ENCODE measurements at regions not wholly inside any gene's neighbourhood (a gene's known extent, or its start where the extent isn't known, plus 50 kb on each side); places are given as distances from the start of the nearest gene placed in this dataset.
"Not testable (repeated sequence)": the region's sequence is repeated elsewhere in the genome, so short reads cannot be mapped to it uniquely, and the experiment has no call there.

DNA sequence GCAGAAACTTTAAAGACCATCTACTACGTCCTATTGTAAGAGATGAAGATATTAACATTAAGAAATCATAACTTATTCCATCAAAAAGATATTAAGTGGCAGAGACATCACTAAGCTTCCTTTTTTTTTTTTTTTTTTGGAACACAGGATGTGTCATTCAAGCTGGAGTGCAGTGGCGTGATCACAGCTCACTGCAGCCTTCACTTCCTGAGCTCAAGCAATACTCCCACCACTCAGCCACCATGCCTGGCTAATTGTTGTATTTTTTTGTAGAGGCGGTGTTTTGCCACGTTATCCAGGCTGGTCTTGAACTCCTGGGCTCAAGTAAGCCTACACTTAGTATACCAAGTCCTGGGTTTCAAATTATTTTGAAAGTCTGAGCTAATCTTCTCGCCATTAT lies 169.7 kb upstream of the KCTD7 start:
- ATAC-seq: not testable (repeated sequence)

DNA sequence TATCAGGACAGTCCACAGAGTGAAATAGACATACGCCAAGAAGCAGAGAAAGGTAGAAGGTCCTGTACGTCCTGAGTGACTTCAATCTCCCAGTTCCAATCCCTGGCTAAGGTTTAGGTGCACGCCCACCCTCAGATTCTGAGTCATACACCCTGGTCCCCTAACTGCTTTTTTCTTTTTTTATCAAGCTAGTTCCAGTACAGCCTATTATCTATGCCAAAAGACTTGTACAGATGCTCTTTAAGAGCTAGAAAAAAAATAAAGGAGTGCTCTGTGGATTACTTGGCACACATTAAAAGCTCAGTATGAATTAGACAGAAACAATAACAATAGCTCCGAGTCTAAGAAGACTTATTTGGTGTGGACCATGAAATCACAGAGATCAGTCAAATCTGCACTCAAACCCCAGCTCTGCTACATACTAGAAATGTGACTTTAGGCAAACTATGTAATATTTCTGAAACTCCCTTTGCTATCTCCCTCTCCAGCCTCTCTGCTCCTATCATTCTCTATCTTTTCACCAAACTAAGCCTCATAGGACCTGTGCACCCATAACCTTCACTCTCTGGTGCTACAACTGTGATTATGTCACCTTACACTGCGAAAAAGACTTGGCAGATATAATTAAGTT lies 168.8 kb upstream of the KCTD7 start:
- not testable (repeated sequence) for ATAC-seq

DNA sequence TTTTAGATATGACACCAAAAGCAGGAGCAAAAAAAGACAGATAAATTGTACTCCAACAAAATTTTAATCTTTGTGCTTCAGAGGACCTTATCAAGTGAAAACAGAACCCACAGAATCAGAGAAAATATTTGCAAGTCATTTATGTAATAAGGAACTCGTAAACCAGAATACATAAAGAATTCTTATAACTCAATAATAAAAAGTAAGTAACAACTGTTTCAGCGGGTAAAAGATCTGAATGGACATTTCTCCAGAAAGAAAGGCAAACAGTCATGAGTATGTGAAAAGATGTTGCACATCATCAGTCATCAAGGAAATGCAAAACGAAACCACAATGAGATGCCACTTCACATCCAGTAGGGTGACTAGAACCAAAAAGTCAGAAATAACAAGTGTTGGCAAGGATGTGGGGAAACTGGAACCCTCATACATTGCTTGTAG lies 167.7 kb upstream of the KCTD7 start:
- no peak for ATAC-seq

DNA sequence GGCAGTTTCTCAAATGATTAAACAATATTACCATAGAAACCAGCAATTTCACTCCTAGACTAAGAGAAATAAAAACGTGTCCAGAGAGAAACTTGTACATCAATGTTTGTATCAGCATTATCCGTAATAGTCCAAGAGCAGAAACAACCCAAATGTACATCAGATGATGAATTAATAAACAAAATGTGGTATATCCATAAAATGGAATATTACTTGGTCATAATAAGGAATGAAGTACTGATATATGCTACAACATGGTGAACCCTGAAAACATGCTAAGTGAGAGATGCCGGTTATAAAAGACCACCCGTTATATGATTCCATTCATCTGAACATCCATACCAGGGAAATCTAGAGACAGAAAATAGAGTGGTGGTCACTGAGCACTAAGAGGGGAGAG lies 167.3 kb upstream of the KCTD7 start:
- not testable (repeated sequence) for ATAC-seq

DNA sequence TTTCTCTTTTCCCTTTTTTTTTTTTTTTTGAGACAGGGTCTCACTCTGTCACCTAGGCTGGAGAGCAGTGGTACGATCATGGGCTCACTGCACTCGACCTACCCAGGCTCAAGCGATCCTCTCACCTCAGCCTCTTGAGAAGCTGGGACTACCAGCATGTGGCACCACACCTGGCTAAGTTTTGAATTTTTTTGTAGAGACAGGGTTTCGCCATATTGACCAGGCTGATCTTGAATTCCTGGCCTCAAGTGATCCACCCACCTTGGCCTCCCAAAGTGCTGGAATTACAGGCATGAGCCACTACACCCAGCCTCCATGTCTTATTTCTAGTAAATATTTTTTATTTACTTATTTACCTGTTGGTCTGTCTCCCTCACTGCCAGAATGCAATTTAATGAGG lies 165.8 kb upstream of the KCTD7 start:
- not testable (repeated sequence) for ATAC-seq

DNA sequence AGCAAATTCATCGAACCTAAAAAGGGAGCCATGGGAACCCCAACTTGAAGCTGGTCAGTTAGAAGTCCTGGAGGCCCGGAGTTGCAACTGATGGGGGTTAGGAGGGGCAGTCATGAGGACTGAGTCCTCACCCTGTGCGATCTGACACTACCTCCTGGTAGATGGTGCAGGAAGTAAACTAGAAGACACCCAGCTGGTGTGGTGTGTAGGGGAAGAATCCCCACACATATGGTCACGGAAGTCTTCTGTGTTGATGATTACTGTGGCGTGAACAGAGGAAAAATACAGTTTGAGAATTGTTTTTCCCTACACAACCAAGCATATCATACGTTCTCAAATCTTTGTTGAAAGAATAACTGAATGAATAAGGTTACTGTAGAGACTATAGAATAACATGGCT lies 164.6 kb upstream of the KCTD7 start:
- ATAC-seq: no peak

DNA sequence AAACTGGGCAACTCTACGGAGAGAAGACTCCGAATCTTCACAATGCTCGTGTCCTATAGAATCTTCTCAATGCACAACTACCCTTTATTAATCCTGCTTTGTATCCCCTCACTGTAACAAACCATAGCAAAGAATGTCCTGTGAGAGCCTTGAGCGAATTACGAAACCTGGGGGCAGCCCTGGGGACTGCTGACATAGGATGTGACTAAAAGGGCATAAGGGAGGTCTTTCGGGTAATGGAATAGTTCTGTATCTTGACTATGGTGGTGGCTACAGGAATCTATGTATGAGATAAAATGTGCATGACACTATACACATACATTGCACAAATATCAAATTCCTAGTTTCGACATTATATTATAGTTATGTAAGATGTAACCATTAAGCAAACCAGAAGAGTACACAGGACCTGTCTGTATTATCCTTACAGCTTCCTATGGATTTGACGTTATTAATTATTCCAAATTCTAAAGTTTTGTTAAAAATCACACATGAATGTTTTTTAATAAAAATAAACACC lies 162.5 kb upstream of the KCTD7 start:
- no peak for ATAC-seq

DNA sequence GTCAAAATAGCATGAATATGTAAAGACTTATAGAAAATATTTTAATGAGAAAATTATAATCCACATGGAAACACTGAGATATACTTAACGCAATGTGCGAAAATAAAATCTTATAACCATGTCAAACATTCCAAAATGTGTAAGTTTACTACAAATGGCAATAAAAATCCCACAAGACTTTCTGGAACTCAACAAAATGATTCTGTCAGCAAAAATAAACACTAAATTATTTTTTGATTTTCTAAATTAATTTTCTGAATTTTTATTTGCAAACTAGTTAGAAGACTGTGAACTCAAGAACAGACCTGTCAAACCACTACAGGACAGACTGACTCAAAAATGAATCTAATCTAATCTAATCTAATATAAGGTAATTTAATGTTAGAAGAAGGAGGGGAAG lies 160.8 kb upstream of the KCTD7 start:
- no peak for ATAC-seq

DNA sequence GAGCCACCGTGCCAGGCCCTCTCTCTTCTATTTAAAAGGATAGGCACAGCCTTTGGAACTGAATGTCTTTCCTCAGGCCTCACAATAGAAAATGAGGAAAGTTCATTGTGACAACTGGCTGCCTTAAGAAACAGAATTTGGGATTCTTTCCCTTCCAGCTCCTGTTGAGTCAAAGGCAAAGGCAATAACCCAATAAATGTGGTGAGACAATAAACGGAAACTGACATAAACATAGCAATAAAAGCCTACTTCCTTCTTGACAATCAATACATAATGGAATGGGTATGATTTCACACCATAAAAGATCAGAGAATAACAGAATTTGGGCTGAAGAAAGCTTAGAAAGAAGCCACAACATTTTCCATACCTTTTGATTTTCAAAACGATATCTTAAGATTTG lies 155.6 kb upstream of the KCTD7 start:
- not testable (repeated sequence) for ATAC-seq

DNA sequence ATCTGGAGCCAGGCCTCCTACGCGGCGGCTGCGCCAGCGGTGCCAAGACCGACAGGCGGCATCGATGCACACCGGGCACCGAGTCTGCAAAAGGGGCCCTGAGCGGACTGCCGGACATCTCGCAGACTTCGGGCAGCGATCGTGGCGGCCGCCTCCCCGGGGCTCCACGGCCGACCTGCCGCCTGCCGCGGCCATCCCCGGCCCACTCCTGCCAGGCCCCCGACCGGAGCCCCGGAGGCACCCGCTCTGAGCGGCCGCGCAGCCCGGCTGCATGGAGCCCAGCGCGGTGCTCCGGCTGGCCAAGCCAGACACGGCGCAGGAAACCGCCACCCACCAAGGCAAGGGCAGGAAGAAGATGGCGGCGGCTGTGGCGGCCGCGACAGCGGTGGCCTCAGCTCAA lies 154.2 kb upstream of the KCTD7 start:
- ATAC-seq: no peak

DNA sequence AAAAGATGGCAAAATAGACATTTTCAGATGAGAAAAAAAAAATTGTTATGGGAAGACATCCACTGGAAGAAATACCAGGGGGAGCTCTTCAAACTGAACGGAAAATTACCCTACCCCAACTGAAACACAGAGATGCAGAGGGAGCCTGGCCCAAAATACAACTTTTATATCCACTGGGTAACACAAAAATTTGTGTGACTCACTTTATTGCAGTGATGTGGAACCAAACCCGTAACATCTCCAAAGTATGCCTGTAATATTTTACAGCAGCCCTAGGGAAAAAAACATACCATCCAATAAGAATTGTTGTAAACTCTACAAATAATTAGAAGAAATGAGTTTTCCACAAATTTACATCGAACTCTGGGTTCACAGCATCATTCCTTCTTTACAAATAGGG lies 152.6 kb upstream of the KCTD7 start:
- not testable (repeated sequence) for ATAC-seq

DNA sequence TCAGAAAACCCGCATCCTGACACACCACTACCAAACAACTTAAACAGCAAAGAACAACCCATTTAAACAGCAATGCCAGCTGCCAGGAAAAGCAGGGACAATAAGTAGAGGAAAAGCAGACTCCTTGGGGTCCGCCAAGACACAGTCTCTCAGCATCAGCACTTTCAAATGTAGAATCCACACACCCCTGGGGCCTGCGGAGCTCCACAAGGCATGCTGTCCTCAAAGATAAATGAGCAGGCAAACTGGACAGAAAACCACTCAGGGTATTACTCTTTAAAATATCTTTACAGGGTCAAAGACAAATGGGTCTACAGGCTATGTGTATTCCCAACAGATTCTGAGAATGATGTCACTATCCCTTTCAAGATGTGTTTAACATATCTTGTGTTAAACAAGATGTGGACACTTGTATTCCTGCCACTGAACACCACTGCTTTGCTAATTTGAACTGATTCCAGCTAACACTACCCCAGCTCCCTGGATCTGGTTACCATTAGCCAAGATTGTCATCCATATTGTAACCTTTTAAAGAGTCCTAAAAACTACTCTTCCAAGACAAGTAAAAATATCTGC lies 150.8 kb upstream of the KCTD7 start:
- not testable (repeated sequence) for ATAC-seq

DNA sequence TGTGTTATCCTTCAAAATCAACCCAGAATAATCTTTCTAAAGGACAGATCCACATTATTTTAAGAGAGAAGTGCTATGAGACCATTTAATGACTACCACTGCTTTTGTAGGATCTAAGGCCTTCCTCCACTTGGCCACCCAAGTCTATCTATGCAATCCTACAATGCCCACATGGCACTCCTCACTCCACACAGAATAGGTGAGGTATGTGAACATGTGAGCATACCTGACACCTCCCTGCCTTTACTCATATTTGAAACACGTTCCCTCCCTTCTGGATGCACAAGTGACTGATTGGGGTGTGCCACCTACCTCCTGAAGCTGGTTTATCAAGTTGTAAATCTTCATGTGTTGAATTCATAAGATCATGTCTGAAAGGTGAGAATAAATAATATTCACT lies 147.5 kb upstream of the KCTD7 start:
- ATAC-seq: peak; percentile 100

DNA sequence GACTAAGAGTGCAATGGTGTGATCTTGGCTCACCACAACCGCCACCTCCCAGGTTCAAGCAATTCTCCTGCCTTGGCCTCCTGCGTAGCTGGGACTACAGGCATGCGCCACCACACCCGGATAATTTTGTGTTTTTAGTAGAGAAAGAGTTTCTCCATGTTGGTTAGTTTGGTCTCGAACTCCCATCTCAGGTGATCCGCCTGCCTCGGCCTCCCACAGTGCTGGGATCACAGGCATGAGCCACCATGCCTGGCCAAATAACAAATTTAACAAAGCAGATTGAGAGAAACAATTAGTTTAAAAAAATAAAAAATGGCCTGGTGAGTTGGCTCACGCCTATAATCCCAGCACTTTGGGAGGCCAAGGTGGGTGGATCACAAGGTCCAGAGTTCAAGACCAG lies 139.6 kb upstream of the KCTD7 start:
- not testable (repeated sequence) for ATAC-seq

DNA sequence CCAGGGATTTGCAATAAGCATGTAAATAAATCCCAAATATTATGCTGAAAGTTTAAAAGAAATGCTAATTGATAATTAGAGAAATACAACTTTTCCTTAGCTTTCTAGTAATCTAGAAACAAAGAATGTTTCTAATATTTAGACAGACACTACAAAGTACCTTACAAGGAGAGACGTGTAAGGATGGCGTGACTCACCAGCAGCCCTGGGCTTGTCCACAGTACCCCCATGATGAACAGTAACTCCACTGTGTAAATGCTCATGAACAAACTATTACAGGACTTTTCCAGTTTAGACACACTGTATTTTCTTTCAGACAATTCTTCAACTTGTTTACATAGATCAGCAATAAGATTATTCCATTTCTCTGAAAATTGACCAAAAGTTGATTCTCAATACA lies 138.9 kb upstream of the KCTD7 start:
- ATAC-seq: not testable (repeated sequence)

DNA sequence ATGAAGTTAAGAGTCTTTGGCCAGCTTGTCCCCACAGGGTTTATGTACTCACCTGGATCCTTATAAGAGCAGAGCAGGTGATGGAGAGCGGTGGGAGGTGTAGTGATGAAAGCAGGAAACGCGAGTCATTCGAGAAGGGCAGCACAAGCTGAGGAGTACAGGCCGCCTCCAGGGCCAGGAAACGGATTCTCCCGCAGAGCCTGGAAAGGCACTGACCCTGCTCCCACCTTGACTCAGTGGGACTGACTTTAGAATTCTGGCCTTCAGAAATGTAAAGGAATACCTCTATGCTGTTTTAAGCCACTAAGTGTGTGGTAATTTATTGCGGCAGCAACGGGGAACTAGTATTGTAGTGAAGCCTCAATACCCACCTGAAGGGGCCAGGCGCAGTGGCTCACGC lies 137.7 kb upstream of the KCTD7 start:
- not testable (repeated sequence) for ATAC-seq

DNA sequence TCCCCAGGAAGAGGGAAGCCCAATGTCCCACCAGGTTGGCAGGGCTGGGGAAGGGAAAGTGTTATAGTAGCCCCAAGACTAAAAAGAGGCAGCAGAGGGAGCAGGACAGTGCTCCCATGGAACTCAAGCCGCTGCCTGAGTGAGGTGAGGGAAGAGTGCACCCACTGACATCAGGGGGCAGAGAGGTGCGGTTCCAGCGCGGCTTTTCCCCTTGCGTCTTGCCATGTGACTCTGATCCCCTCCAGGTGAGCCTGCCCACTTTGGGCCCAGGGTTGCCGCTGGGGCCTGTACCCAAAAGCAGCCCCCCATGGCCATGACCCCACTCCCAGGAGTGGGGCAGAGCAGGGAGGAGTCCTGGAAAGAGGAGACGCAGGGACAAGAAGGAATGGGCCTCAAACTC lies 136.3 kb upstream of the KCTD7 start:
- not testable (repeated sequence) for ATAC-seq

DNA sequence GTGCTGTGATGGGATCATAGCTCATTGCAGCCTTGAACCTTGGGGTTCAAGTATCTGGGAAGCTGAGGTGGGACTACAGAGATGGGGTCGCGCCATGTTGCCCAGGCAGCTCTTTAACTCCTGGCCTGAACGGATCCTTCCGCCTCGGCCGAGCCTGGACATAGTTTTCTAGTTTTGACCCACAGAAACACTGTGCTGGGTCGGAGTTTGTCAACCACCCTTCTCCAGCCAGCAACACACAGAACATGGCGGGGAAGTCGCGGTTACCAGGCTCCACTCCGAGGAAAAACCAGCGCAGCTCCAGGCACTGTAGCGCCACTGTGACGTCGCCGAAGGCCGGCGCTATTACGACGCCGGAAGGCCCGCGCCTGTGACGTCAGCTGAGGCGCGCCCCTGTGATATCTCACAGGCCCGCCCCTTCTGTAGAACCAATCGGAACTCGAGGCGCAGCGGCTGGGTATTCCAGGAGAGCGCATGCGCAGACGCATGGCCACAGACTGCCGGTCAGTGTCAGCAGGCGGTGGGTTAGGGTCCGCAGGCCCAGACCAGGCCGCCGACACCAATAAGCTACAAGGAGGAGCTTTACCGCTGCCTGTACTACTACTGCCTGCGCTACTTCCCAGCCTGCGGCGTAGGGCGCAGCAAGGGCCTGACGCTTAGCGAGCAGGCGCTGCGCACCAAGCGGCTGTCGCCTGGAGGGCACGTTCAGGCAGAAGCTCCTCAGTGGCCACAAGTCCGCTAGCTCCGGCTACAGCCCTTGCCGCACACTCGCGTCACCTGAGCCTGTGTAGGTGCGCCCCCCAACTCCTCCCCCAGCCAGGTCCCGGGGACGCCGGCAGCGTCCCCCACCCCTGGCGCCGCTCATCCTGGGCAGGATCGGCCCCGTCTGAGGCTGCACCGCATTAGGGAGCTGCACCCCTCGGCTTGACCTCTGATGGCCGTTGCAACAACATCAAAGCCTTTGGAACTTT lies 135.2 kb upstream of the KCTD7 start:
- ATAC-seq: peak; percentile 99

DNA sequence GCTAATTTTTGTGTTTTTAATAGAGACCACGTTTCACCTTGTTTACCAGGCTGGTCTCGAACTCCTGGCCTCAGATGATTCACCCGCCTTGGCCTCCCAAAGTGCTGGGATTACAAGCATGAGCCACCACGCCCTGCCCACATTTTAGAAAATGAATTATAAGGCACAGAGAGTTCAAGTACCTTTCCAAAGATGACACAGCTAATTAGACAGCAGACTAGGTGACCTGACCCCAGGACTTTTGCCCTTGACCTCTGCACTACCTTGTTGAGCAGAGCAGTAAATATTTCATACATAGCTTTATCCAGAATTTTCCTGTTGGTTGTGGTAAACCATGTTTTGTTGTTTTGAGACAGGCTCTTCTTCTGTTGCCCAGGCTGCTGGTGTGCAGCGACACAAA lies 131.3 kb upstream of the KCTD7 start:
- ATAC-seq: no peak

DNA sequence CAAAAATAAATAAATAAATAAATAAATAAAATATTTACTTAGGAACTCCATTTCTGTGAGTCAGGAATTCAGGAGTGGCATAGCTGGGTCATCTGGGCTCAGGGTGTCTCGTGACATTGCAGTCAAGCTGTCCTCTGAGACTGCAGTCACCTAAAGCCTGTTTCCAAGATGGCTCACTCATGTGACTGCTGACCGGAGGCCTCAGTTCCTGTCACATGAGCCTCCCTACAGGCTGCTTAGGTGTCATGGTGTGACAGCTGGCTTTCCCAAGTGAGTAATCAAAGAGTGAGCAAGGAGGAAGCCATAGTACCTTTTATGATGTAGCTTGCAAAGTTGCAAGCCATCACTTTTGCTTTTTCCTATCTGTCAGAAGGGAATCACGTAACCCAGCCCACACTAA lies 128.6 kb upstream of the KCTD7 start:
- peak; percentile 84 for ATAC-seq

DNA sequence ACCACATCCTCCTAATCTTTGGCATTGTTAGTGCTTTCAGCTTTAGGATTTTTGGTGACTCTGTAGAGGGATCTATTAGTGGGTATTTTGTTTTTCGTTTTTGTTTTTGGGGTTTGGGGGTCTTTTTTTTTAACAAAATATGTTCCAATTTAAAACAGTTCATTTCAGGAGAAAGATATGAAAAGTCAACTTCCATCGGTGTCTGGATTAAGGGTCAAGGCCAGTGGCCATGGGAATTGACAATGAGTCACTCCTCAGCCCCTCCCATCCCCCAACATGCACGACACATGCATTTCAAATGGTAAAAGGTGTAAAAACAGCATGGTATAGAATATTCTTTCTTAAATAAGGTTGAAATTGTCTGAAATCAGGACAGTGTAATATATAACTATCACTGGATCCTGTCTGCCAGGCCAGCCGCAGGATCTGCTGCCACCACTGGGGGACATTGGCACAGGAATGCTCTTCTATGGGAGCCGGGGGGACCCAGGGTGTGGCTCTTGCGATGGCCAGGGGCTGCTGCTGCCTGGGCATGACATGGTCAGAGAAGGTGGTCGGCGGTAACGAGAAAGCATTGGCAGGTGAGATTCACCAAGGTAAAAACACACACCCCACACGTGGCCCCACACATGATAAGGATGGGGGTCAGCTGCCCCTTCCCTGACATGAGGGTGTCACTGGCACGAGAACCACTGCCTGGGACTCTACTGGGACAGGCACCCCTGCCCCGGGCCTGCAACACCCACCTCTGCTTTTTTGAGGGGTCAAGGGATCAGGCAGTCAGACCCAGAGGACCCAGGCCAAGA lies 126.2 kb upstream of the KCTD7 start:
- no peak for ATAC-seq

DNA sequence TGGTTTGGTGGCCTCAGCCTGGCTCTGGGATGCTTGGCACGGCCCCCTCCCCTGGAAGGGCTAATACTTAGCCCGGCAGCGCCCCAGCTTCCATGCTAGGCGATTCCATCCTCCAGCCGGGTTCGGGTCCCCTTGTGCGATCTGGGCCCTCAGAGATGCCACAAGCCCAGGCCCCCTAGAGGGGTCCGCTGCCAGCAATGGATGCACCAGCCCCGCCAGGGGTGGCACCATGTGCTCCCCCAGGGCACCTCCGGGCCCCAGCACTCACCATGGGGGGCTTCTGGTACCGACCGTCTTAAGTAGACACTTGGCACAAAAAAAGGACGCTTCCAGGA lies 125.7 kb upstream of the KCTD7 start:
- ATAC-seq: no peak
